ENCODE measurements at regions not wholly inside any gene's neighbourhood (a gene's known extent, or its start where the extent isn't known, plus 50 kb on each side); places are given as distances from the start of the nearest gene placed in this dataset.

GRCh38 chr2:128984081-128984480 lies 665.4 kb upstream of the HS6ST1 start:
- TF ChIP-seq CTCF (IDR thresholded peaks at IDR 0.05; ENCODE audit: low read depth, low read length, poor library complexity, severe bottlenecking) (no peak), EZH2phosphoT487 (IDR thresholded peaks at IDR 0.05; ENCODE audit: borderline replicate concordance, low read length) (no peak)

All from DOHH2 (cell line).